GM12873 (cell line): ENCODE measurements at regions not wholly inside any gene's neighbourhood (a gene's known extent, or its start where the extent isn't known, plus 50 kb on each side); places are given as distances from the start of the nearest gene placed in this dataset.

ENCODE experiments used
- TF ChIP-seq, protein P1 (sequence below): IDR thresholded peaks from 2 replicates; pipeline ENCODE4 v1.5.1; 2012; ENCODE audit warnings: low read depth, mild to moderate bottlenecking, moderate library complexity, low read length, control low read depth; ENCODE audit not compliant: insufficient read depth; ENCODE audit errors: missing control alignments

DNA sequence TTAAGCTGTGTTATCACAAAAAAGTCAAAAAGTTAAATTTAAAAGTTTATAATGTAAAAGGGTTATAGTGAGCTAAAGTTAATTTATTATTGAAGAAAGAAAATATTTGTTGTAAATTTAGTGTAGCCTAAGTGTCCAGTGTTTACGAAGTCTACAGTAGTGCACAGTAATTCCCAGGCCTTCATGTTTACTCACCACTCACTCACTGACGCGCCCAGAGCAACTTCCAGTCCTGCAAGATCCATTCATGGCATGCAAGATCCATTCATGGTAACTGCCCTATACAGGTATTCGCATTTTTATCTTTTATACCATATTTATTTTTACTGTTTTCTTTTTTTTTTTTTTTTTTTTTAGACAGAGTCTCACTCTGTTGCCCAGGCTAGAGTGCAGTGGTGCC lies 69.5 kb downstream of the TPRA1 start:
- TF ChIP-seq, protein P1, sequence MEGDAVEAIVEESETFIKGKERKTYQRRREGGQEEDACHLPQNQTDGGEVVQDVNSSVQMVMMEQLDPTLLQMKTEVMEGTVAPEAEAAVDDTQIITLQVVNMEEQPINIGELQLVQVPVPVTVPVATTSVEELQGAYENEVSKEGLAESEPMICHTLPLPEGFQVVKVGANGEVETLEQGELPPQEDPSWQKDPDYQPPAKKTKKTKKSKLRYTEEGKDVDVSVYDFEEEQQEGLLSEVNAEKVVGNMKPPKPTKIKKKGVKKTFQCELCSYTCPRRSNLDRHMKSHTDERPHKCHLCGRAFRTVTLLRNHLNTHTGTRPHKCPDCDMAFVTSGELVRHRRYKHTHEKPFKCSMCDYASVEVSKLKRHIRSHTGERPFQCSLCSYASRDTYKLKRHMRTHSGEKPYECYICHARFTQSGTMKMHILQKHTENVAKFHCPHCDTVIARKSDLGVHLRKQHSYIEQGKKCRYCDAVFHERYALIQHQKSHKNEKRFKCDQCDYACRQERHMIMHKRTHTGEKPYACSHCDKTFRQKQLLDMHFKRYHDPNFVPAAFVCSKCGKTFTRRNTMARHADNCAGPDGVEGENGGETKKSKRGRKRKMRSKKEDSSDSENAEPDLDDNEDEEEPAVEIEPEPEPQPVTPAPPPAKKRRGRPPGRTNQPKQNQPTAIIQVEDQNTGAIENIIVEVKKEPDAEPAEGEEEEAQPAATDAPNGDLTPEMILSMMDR = no peak

DNA sequence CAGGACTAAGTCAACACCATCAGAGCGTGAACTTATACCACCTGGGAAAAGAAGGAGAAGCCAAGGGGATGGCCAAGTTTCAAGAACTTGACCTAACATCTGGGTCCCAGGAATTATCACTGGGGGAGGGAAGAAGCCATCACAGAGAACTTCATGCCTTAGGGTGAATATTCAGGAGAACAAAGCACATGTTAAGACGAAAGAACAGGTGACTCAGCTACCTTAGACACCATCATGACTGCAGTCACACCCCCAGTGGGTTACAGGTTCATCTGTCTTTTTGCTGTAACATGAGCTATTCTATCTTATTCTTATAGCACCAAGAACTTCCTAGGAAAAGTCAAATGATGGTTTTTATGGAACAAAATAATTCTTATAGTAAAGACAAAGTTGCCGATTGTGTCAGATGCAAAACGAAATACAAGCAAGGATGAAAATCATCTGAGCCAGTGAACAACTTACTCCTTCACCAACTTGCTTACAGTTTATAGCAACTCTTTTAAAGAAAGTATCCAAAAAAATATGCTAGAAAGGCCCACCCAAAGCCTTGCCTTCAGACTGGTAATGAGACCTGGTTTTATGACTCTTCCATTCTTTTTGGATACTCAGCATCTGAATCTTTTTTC lies 72.0 kb downstream of the TPRA1 start:
- TF ChIP-seq, protein P1 = no peak

DNA sequence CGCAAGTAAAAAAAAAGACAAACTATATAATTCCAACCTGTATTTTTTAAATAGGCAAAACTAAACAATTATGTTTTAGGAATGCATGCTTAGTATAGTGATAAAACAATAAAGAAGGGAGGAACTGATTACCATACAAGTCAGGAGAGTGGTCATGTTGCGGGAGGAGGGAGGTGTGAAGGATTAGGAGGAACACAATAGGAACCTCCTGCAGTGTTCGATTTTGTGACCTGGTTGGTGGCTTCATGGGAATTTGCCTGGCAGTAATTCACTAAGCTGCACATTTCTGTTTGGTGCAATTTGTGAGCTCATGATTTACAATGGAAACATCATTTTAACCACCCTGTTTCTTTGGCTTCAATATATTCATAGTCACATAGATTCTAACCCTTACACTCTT lies 78.3 kb downstream of the TPRA1 start:
- TF ChIP-seq, protein P1 = no peak

DNA sequence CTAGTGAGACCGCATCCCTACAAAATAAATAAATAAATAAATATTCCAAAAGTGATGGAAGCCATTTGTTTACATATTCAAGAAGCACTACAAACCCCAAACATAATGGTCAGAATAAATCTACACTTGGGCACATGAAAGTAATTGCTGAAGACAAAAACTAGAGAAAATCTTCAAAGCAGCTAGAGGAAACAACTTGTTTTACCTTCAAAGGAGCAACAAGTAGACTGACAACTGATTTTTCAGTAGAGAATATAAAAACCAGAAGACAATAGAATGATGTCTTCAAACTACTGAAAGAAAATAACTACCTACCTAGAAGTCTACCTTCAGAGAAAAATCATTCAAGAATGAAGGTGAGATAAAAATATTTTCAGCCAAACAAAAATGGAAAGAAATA lies 89.4 kb downstream of the TPRA1 start:
- TF ChIP-seq, protein P1 = no peak

DNA sequence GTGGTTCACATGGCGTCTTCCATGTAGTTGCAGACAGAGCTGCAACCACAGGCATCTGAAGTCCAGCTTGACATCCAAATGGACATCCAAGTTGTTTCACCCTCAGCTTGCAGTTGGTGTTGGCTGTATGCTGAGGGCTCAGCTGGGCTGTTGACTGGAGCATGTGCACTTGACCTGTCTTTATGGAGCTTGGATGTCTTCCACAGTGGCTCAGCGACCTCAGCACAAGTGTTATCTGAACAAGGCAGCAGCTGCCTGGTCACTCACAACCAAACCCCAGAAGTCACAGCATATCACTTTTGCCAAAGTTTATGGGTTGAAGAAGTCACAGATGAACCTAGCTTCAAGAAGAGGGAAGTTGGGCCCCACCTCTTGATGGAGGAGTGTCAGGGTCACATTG lies 92.9 kb downstream of the TPRA1 start:
- TF ChIP-seq, protein P1 = no peak

DNA sequence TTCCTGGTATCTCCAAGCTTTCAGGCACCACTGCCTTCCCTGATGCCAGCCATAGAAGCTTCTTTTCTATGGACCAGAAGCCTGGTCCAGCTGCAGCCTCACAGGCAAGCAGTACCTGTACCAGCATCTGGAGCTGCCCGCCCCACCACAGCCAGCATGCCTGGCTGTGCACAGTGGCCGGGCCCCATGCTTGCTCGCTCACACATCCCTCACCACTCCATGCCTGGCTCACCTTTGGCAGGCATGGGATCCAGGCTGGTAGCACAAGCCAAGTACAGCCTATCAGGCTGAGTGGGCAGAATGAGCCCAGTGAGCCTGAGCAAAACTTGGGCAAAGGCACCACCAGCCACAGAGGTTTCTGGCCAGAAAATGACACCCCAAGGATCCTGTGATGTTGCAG lies 93.4 kb downstream of the TPRA1 start:
- TF ChIP-seq, protein P1 = no peak

DNA sequence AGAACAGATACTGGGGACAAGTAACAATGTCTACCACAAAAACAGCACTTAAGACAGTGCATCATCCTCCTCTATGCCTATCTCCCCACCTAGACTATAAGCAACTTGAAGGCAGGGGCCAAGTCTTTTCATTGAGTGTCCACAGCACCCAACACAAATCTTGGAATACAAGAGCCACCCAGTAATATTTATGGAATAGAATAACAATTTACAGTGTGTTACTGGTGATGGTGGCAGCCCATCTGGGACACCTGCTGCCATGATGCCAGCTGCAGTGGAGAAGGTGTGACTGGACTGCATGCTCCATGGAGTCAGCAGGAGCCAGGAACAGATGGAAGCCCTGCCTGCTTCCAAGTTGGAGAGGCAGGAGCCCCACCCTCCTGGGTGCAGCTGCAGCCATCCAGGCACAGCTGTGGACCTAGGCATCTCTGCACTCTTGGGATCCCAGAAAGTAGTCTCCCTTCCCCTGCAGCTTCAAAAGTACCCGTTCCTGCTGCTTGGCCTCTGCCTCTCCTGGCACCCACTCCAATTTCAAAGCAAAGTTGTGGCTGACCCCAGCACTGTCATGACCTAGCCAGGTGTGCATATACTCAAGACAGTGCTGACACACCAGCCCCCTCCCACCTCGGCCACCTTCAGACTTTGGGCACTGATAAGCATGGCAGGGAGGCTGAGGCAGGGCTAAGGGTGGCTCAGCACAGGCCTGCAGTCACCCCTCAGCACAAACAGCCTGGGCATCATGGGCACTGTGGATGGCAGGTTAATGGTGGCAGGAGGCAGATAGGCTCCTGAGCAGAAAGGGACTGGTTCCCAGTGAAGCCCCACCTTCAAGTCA lies 94.5 kb downstream of the TPRA1 start:
- TF ChIP-seq, protein P1 = no peak
